A549 (cell line): ENCODE measurements at regions not wholly inside any gene's neighbourhood (a gene's known extent, or its start where the extent isn't known, plus 50 kb on each side); places are given as distances from the start of the nearest gene placed in this dataset.

ENCODE experiments used
- ATAC-seq, 2 experiments: fragments of 200-7000 bp in 1 of 2; fragments of >200 bp in 1 of 2; cut with Nextera tagmentation in 1 of 2; cut with Tn5 transposase in 1 of 2; 3 replicates each; pipeline versions ENCODE4 v1.8.0 to v1.9.1; 2018 to 2020; ENCODE audit warnings: mild to moderate bottlenecking in 1 of 2, moderate library complexity in 1 of 2
- CTCF ChIA-PET: fragments of 300-600 bp; sonication (Branson Sonifier 250); formaldehyde crosslinking; extraction: SDS; loops from one replicate; lab custom pipeline; 2021; ENCODE audit warnings: antibody characterized with exemption, inconsistent platforms; lab: Yijun Ruan, JAX
- POLR2A ChIA-PET: fragments of 350-600 bp; formaldehyde crosslinking; extraction: SDS; loops from one replicate; lab custom pipeline; 2021; ENCODE audit warnings: antibody characterized with exemption, inconsistent platforms; lab: Yijun Ruan, JAX
- DNase-seq, 2 experiments: peaks; one replicate each; pipeline versions ENCODE4 v3.0.0 to v3.0.0-alpha.2; 2011 to 2016; ENCODE audit warnings: low read depth in 1 of 2, low spot score in 1 of 2
- FAIRE-seq: peaks from 2 replicates; lab custom pipeline; 2011; peaks lifted over from hg19 to GRCh38; lab: Jason Lieb, UNC
- H3K27ac ChIP-seq, 2 experiments: fragments of >200 bp; sonication (Bioruptor Twin); formaldehyde crosslinking; 3 replicates each; pipeline ENCODE4 v1.5.1; 2016 to 2017
- H3K4me1 ChIP-seq: fragments of >200 bp; sonication (Bioruptor Twin); formaldehyde crosslinking; 3 replicates; pipeline ENCODE4 v1.6.1; 2016
- H3K4me2 ChIP-seq: fragments of >200 bp; sonication (Bioruptor Twin); formaldehyde crosslinking; 3 replicates; pipeline ENCODE4 v1.6.1; 2016
- H3K4me3 ChIP-seq: fragments of >200 bp; sonication (Bioruptor Twin); formaldehyde crosslinking; 3 replicates; pipeline ENCODE4 v1.5.1; 2016
- H3K9me3 ChIP-seq: fragments of >200 bp; sonication (Bioruptor Twin); formaldehyde crosslinking; 3 replicates; pipeline ENCODE4 v1.6.1; 2016
- CEBPB ChIP-seq, 2 experiments: fragments of >200 bp in 1 of 2; sonication (Bioruptor Twin) in 1 of 2; formaldehyde crosslinking in 1 of 2; IDR thresholded peaks; 2 replicates each; pipeline ENCODE4 v1.6.1; 2012 to 2016
- CHD4 ChIP-seq: fragments of 200-600 bp; sonication (generic); IDR thresholded peaks from 2 replicates; pipeline ENCODE4 v1.6.1; 2016; ENCODE audit warnings: antibody characterized with exemption, mild to moderate bottlenecking, borderline replicate concordance
- EHF ChIP-seq: fragments of 250-450 bp; sonication (Bioruptor Pico); IDR thresholded peaks from 2 replicates; pipeline ENCODE4 v1.5.0; 2020; ENCODE audit warnings: mild to moderate bottlenecking
- FOSL2 ChIP-seq, 2 experiments: fragments of 450-650 bp in 1 of 2; fragments of >200 bp in 1 of 2; sonication (Bioruptor Twin) in 1 of 2; formaldehyde crosslinking; IDR thresholded peaks; 2 replicates each; pipeline versions ENCODE4 v1.5.0 to v1.6.1; 2016 to 2020; ENCODE audit warnings: mild to moderate bottlenecking in 1 of 2, moderate library complexity in 1 of 2
- HEYL ChIP-seq: fragments of 250-450 bp; sonication (Bioruptor Pico); IDR thresholded peaks from 2 replicates; pipeline ENCODE4 v1.8.0; 2021; ENCODE audit warnings: mild to moderate bottlenecking, moderate library complexity
- HOXB13 ChIP-seq: fragments of 250-450 bp; sonication (Bioruptor Pico); IDR thresholded peaks from 2 replicates; pipeline ENCODE4 v1.5.0; 2020; ENCODE audit warnings: low read depth, mild to moderate bottlenecking, moderate library complexity
- JUN ChIP-seq, 2 experiments: fragments of >200 bp; sonication (Bioruptor Twin); formaldehyde crosslinking; IDR thresholded peaks; 2 replicates in 1 of 2; 3 replicates in 1 of 2; pipeline ENCODE4 v1.6.1; 2016 to 2017
- JUNB ChIP-seq: fragments of >200 bp; sonication (Bioruptor Twin); formaldehyde crosslinking; IDR thresholded peaks from 2 replicates; pipeline ENCODE4 v1.6.1; 2016
- MAFK ChIP-seq: fragments of 450-650 bp; IDR thresholded peaks from 2 replicates; pipeline ENCODE4 v1.6.1; 2014; ENCODE audit not compliant: partially characterized antibody
- MAZ ChIP-seq: fragments of 150-350 bp; IDR thresholded peaks from 2 replicates; pipeline ENCODE4 v1.6.1; 2014; ENCODE audit warnings: antibody characterized with exemption, low read depth, low read length, borderline replicate concordance
- MYC ChIP-seq: IDR thresholded peaks from 2 replicates; pipeline ENCODE4 v1.6.1; 2012; ENCODE audit warnings: mild to moderate bottlenecking, inconsistent platforms, low read length, improper control_type of control experiment, borderline replicate concordance
- RAD21 ChIP-seq, 2 experiments: fragments of >200 bp in 1 of 2; sonication (Bioruptor Twin) in 1 of 2; formaldehyde crosslinking in 1 of 2; IDR thresholded peaks in 1 of 2; conservative IDR thresholded peaks in 1 of 2; 2 replicates in 1 of 2; 3 replicates in 1 of 2; pipeline ENCODE4 v1.6.1; 2012 to 2018; ENCODE audit warnings: inconsistent platforms in 1 of 2
- RARB ChIP-seq: fragments of 250-450 bp; sonication (Bioruptor Pico); IDR thresholded peaks from 2 replicates; pipeline ENCODE4 v1.8.0; 2021; ENCODE audit warnings: mild to moderate bottlenecking, moderate library complexity
- RFX5 ChIP-seq: fragments of 450-650 bp; IDR thresholded peaks from 2 replicates; pipeline ENCODE4 v1.7.1; 2014; ENCODE audit warnings: antibody characterized with exemption, mild to moderate bottlenecking, moderate library complexity
- SMC3 ChIP-seq: fragments of >200 bp; sonication (Bioruptor Twin); formaldehyde crosslinking; IDR thresholded peaks from 3 replicates; pipeline ENCODE4 v1.6.1; 2018; ENCODE audit warnings: inconsistent platforms
- SREBF2 ChIP-seq: fragments of 450-650 bp; IDR thresholded peaks from 2 replicates; pipeline ENCODE4 v1.6.1; 2014; ENCODE audit warnings: mild to moderate bottlenecking, moderate library complexity
- ZFP36 ChIP-seq: fragments of 450-650 bp; IDR thresholded peaks from 2 replicates; pipeline ENCODE4 v1.6.1; 2014; ENCODE audit warnings: borderline replicate concordance; ENCODE audit not compliant: partially characterized antibody
- WGBS: methylation state at CpG from one replicate; pipeline ENCODE4 v1.1.6; 2017; ENCODE audit errors: missing lambda C conversion rate; 5-methylcytosine and 5-hydroxymethylcytosine counted together
- TF ChIP-seq, protein P1 (sequence below): fragments of >200 bp; sonication (Bioruptor Twin); formaldehyde crosslinking; IDR thresholded peaks from 3 replicates; pipeline ENCODE4 v1.6.1; 2016
- TF ChIP-seq, protein P2 (sequence below): fragments of >200 bp; sonication (Bioruptor Twin); formaldehyde crosslinking; IDR thresholded peaks from 3 replicates; pipeline ENCODE4 v1.5.1; 2016
- TF ChIP-seq, protein P3 (sequence below): fragments of 150-350 bp; IDR thresholded peaks from 2 replicates; pipeline ENCODE4 v1.6.1; 2014; ENCODE audit warnings: low read depth, mild to moderate bottlenecking, low read length
- TF ChIP-seq, protein P4 (sequence below): IDR thresholded peaks from 2 replicates; pipeline ENCODE4 v1.6.1; 2012

DNA sequence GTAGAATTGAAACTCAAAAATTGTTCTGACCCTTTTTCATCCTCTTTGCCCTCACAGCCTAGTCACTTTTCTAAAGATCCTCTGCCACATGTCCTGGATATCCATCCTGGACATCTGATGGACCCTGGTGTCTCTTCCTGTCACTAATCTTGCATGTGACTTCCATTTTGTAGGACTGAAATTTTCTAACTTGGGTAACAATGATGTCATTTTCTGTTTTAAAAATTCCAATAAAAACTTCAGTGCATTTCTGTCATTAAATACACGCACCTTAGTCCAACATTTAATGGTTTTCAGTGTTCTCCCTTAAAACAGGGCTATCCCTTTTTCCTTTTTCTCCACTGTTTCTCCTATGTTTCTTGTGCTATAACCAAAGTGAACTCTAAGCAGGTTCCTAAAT is 684.9 kb upstream of the ANKRD30A start:
- peaks cover 9% of the 10 kb centered on the region; the same call in 1 of the 3 replicates for H3K4me1 ChIP-seq
- POLR2A ChIA-PET: no interaction called here
- DNase-seq (no peak), ATAC-seq (no peak), FAIRE-seq (no peak)
- 0 out of 3 replicates have a peak, but pooled peaks cover 4% of the 10 kb centered on the region for H3K9me3 ChIP-seq
- H3K4me3 ChIP-seq: no peak overlapping the region
- 54% methylated on average over 1 of the region's 1 CpG for WGBS
- CTCF ChIA-PET: no interaction called here
- no peak for TF ChIP-seq EHF (CRISPR knock-in tag)
- TF ChIP-seq MAZ: no peak
- no peak for TF ChIP-seq SMC3
- TF ChIP-seq, protein P1, sequence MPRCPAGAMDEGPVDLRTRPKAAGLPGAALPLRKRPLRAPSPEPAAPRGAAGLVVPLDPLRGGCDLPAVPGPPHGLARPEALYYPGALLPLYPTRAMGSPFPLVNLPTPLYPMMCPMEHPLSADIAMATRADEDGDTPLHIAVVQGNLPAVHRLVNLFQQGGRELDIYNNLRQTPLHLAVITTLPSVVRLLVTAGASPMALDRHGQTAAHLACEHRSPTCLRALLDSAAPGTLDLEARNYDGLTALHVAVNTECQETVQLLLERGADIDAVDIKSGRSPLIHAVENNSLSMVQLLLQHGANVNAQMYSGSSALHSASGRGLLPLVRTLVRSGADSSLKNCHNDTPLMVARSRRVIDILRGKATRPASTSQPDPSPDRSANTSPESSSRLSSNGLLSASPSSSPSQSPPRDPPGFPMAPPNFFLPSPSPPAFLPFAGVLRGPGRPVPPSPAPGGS: no peak
- TF ChIP-seq MAFK: no peak
- no peak for TF ChIP-seq FOSL2 (IDR thresholded peaks at IDR 0.05)
- no peak for TF ChIP-seq FOSL2 (CRISPR knock-in tag; IDR thresholded peaks at IDR 0.05)
- TF ChIP-seq HOXB13 (CRISPR knock-in tag): no peak
- no peak for TF ChIP-seq MYC
- no peak for TF ChIP-seq RAD21 (conservative IDR thresholded peaks at IDR 0.05 in 1 of 2, IDR thresholded peaks at IDR 0.05 in 1 of 2)
- TF ChIP-seq, protein P2, sequence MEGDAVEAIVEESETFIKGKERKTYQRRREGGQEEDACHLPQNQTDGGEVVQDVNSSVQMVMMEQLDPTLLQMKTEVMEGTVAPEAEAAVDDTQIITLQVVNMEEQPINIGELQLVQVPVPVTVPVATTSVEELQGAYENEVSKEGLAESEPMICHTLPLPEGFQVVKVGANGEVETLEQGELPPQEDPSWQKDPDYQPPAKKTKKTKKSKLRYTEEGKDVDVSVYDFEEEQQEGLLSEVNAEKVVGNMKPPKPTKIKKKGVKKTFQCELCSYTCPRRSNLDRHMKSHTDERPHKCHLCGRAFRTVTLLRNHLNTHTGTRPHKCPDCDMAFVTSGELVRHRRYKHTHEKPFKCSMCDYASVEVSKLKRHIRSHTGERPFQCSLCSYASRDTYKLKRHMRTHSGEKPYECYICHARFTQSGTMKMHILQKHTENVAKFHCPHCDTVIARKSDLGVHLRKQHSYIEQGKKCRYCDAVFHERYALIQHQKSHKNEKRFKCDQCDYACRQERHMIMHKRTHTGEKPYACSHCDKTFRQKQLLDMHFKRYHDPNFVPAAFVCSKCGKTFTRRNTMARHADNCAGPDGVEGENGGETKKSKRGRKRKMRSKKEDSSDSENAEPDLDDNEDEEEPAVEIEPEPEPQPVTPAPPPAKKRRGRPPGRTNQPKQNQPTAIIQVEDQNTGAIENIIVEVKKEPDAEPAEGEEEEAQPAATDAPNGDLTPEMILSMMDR: no peak
- TF ChIP-seq RARB (CRISPR knock-in tag): no peak
- TF ChIP-seq JUNB: no peak
- TF ChIP-seq, protein P3, sequence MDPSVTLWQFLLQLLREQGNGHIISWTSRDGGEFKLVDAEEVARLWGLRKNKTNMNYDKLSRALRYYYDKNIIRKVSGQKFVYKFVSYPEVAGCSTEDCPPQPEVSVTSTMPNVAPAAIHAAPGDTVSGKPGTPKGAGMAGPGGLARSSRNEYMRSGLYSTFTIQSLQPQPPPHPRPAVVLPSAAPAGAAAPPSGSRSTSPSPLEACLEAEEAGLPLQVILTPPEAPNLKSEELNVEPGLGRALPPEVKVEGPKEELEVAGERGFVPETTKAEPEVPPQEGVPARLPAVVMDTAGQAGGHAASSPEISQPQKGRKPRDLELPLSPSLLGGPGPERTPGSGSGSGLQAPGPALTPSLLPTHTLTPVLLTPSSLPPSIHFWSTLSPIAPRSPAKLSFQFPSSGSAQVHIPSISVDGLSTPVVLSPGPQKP: no peak
- TF ChIP-seq, protein P4, sequence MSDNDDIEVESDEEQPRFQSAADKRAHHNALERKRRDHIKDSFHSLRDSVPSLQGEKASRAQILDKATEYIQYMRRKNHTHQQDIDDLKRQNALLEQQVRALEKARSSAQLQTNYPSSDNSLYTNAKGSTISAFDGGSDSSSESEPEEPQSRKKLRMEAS: no peak
- H3K27ac ChIP-seq: no peak overlapping the region
- no peak overlapping the region for H3K4me2 ChIP-seq

GRCh38 chr10:36437367-36437766 is 688.0 kb upstream of the ANKRD30A start:
- POLR2A ChIA-PET: no interaction called here
- no peak for ATAC-seq
- no peak overlapping the region for H3K27ac ChIP-seq
- 45% methylated on average over 2 of the region's 3 CpGs for WGBS
- DNase-seq: no peak
- H3K4me3 ChIP-seq: no peak overlapping the region
- TF ChIP-seq HEYL (CRISPR knock-in tag) (no peak), HOXB13 (CRISPR knock-in tag) (no peak), JUN (IDR thresholded peaks at IDR 0.05) (no peak), MYC (no peak), RFX5 (no peak), CEBPB (IDR thresholded peaks at IDR 0.05) (no peak), CHD4 (no peak), ZFP36 (no peak), FOSL2 (IDR thresholded peaks at IDR 0.05) (no peak), FOSL2 (CRISPR knock-in tag; IDR thresholded peaks at IDR 0.05) (no peak), MAZ (no peak), SREBF2 (no peak)
- TF ChIP-seq, protein P2: no peak
- TF ChIP-seq, protein P1: no peak
- TF ChIP-seq, all 56 proteins: peak for 0
- no peak for FAIRE-seq
- Histone ChIP-seq H3K9me3 (0 out of 3 replicates have a peak, but pooled peaks cover 4% of the 10 kb centered on the region), H3K4me2 (no peak overlapping the region), H3K4me1 (peaks cover 9% of the 10 kb centered on the region; the same call in 1 of the 3 replicates)
- CTCF ChIA-PET: no interaction called here
